Neural cell (in vitro differentiated cells): ENCODE measurements at regions not wholly inside any gene's neighbourhood (a gene's known extent, or its start where the extent isn't known, plus 50 kb on each side); places are given as distances from the start of the nearest gene placed in this dataset.
"Not testable (repeated sequence)": the region's sequence is repeated elsewhere in the genome, so short reads cannot be mapped to it uniquely, and the experiment has no call there.

Experiments
- CTCF ChIP-seq: fragments of 450-650 bp; IDR thresholded peaks from 2 replicates; pipeline ENCODE4 v1.5.1; 2014; ENCODE audit warnings: antibody characterized with exemption, mild to moderate bottlenecking, moderate library complexity; ENCODE audit not compliant: poor library complexity, severe bottlenecking
- EP300 ChIP-seq: fragments of 450-650 bp; conservative IDR thresholded peaks from 2 replicates; pipeline ENCODE4 v1.6.1; 2014; ENCODE audit warnings: antibody characterized with exemption, mild to moderate bottlenecking, moderate library complexity; ENCODE audit not compliant: poor library complexity, severe bottlenecking
- EZH2 ChIP-seq: fragments of 200-600, 300-800 bp; shearing (Covaris generic), sonication (generic); IDR thresholded peaks from 2 replicates; pipeline ENCODE4 v1.6.1; 2014; ENCODE audit warnings: antibody characterized with exemption, low read length, borderline replicate concordance, mild to moderate bottlenecking; ENCODE audit not compliant: insufficient read depth, poor library complexity, severe bottlenecking
- MXI1 ChIP-seq: fragments of 450-650 bp; conservative IDR thresholded peaks from 2 replicates; pipeline ENCODE4 v1.6.1; 2014; ENCODE audit warnings: antibody characterized with exemption, mild to moderate bottlenecking; ENCODE audit not compliant: poor library complexity, severe bottlenecking
- POLR2AphosphoS5 ChIP-seq: IDR thresholded peaks from 2 replicates; pipeline ENCODE4 v1.6.1; 2012
- RAD21 ChIP-seq: fragments of 450-650 bp; conservative IDR thresholded peaks from 2 replicates; pipeline ENCODE4 v1.6.1; 2014; ENCODE audit warnings: antibody characterized with exemption, mild to moderate bottlenecking, moderate library complexity
- REST ChIP-seq: IDR thresholded peaks from 2 replicates; pipeline ENCODE4 v1.6.1; 2012; ENCODE audit warnings: borderline replicate concordance
- SMC3 ChIP-seq: fragments of 450-650 bp; conservative IDR thresholded peaks from 2 replicates; pipeline ENCODE4 v1.6.1; 2014; ENCODE audit warnings: antibody characterized with exemption, mild to moderate bottlenecking, moderate library complexity; ENCODE audit not compliant: poor library complexity
- TAF1 ChIP-seq: IDR thresholded peaks from 2 replicates; pipeline ENCODE4 v1.6.1; 2012; ENCODE audit warnings: low read depth

- not testable (repeated sequence) for TF ChIP-seq CTCF, SMC3, POLR2AphosphoS5, EZH2, RAD21, MXI1, EP300, TAF1, REST
These were observed 63.4 kb upstream of the DDHD1 start for GRCh38 chr14:53216478-53216877.
